ENCODE measurements at regions not wholly inside any gene's neighbourhood (a gene's known extent, or its start where the extent isn't known, plus 50 kb on each side); places are given as distances from the start of the nearest gene placed in this dataset.

- Histone ChIP-seq H3K27ac (no peak overlapping the region), H3K9me3 (peaks cover 0 to 3% (median 0%) of the 10 kb centered on the region in 4 donors), H3K4me3 (no peak overlapping the region), H3K36me3 (no peaks in the 10 kb centered on the region), H3K27me3 (no peaks in the 10 kb centered on the region), H3K4me1 (no peaks in the 10 kb centered on the region)
- TF ChIP-seq, protein P1, sequence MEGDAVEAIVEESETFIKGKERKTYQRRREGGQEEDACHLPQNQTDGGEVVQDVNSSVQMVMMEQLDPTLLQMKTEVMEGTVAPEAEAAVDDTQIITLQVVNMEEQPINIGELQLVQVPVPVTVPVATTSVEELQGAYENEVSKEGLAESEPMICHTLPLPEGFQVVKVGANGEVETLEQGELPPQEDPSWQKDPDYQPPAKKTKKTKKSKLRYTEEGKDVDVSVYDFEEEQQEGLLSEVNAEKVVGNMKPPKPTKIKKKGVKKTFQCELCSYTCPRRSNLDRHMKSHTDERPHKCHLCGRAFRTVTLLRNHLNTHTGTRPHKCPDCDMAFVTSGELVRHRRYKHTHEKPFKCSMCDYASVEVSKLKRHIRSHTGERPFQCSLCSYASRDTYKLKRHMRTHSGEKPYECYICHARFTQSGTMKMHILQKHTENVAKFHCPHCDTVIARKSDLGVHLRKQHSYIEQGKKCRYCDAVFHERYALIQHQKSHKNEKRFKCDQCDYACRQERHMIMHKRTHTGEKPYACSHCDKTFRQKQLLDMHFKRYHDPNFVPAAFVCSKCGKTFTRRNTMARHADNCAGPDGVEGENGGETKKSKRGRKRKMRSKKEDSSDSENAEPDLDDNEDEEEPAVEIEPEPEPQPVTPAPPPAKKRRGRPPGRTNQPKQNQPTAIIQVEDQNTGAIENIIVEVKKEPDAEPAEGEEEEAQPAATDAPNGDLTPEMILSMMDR (IDR thresholded peaks at IDR 0.05), result no peak
- TF ChIP-seq POLR2A (IDR thresholded peaks at IDR 0.05), result no peak
- DNase-seq, result no peak
These were observed 341.9 kb upstream of the SALL3 start for GRCh38 chr18:78637442-78638402.

DNA sequence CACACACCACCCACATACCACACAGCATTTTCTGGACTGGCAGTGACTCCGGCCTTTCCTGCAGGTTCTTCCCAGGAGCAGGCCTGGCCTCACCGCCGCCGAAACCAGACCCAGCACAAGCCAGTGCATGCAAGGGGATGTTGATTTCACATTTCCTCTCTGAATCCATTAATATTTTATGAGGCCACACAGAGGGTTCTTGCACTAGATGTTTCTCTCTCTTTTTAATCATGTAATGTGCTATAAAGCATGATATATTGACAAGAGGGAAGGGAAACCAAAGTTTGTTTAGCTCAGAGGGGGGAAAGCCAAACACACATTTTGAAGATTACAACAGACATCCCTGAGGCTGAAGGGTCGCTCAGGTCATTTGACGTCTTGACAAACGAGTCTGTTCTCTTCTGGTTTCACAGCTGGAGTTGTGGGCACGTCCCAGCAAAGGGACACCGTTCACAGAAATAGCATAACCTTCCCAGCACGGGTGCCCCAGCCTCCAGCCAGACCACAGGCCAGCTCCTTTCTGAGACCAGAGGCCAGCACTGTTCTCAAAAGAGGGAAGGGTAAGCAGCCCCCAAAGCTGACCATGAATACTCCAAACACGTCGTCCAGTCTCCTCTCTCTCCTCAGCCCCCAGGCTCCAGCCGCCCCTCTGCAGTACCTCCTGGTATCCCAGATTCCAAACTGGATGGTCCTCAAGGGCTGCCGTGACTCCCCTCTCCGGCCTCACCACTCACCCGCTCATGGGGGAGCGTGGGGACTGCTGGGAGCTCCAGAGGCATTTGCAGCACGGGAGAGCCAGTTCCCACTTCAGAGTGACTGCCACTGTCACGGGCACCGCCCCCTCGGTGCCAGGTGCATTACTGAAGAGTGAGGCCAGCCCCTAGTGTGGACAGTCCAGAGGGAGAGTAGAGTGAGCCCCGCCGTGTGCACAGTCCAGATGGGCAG lies 340.3 kb upstream of the SALL3 start:
- TF ChIP-seq POLR2A (IDR thresholded peaks at IDR 0.05), result no peak
- TF ChIP-seq, protein P1 (IDR thresholded peaks at IDR 0.05), result no peak
- Histone ChIP-seq H3K4me3 (no peak overlapping the region), H3K27ac (no peak overlapping the region), H3K4me1 (no peaks in the 10 kb centered on the region), H3K9me3 (peaks cover 0 to 3% (median 0%) of the 10 kb centered on the region in 4 donors), H3K36me3 (no peaks in the 10 kb centered on the region), H3K27me3 (no peaks in the 10 kb centered on the region)
- DNase-seq, result no peak

DNA sequence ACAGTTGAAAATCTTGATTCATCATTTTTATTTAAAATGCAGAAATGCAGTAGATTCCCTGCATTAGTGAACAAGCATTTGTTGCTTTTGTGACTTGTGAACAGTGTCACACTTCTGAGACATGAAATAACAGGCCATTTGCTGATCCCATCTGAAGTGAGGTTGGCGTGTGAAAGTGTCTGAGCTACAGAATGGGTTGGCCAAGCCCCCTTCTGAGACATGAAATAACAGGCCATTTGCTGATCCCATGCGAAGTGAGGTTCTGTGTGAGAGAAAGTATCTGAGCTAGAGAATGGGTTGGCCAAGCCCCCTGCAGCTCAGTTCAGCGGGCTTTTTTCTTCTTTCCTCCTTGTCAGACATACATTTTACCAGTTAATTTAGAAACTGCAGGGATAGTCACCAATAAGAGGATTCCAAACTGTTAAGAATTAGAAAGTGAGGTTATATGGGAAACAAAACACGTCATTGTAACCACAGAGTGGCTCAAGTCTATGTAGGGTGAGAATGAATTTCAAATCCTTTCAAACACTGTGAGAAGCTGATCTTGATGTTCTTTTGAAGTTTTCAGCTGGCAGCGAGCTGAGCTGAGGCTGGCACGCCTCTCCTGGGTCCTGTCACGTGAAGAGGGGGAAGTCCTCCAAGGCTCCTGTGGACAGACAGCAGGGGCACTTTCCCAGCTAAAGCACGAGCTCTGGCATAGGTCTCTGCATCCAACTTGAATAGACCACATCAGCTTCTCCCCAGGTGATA lies 339.2 kb upstream of the SALL3 start:
- DNase-seq, result no peak
- Histone ChIP-seq H3K4me1 (no peaks in the 10 kb centered on the region), H3K36me3 (no peaks in the 10 kb centered on the region), H3K4me3 (no peak overlapping the region), H3K27ac (no peak overlapping the region), H3K9me3 (peaks cover 0 to 3% (median 0%) of the 10 kb centered on the region in 4 donors), H3K27me3 (no peaks in the 10 kb centered on the region)
- TF ChIP-seq POLR2A (IDR thresholded peaks at IDR 0.05), result no peak
- TF ChIP-seq, protein P1 (IDR thresholded peaks at IDR 0.05), result no peak

- no peak overlapping the region for H3K4me3 ChIP-seq
- no peak overlapping the region for H3K27ac ChIP-seq
- H3K9me3 ChIP-seq, result peaks cover 0 to 3% (median 0%) of the 10 kb centered on the region in 4 donors
- no peak for DNase-seq
- H3K27me3 ChIP-seq, result no peaks in the 10 kb centered on the region
- no peak for TF ChIP-seq POLR2A (IDR thresholded peaks at IDR 0.05)
- TF ChIP-seq, protein P1 (IDR thresholded peaks at IDR 0.05), result no peak
- H3K36me3 ChIP-seq, result no peaks in the 10 kb centered on the region
- H3K4me1 ChIP-seq, result no peaks in the 10 kb centered on the region
These were observed 337.9 kb upstream of the SALL3 start for GRCh38 chr18:78641689-78642231.
